ENCODE measurements at regions not wholly inside any gene's neighbourhood (a gene's known extent, or its start where the extent isn't known, plus 50 kb on each side); places are given as distances from the start of the nearest gene placed in this dataset.

GRCh38 chr2:120659275-120659977, 76.2 kb upstream of the GLI2 start:
- CTCF ChIA-PET, result no interaction called here
- intact Hi-C loops (cut with micrococcal nuclease; ENCODE audit: unreplicated experiment) (no loop called here), in situ Hi-C loops (cut with MboI) (no loop called here)
- ATAC-seq (no peak), DNase-seq (ENCODE audit: low read depth, low spot score) (no peak), FAIRE-seq (no peak)
- Histone ChIP-seq H3K4me1 (ENCODE audit: control insufficient read depth, insufficient read depth, low read length) (no peaks in the 10 kb centered on the region), H3K36me3 (ENCODE audit: control insufficient read depth in 2 of 2, insufficient read depth in 2 of 2, low read length in 1 of 2) (no peaks in the 10 kb centered on the region), H3K4me3 (no peak overlapping the region), H3K9me3 (replicated peaks; ENCODE audit: control insufficient read depth, insufficient read depth, low read length) (no peaks in the 10 kb centered on the region), H3K9ac (ENCODE audit: control insufficient read depth, insufficient read depth, low read length) (no peak overlapping the region), H2AFZ (ENCODE audit: control insufficient read depth, low read depth, low read length) (no peak overlapping the region), H3K27ac (ENCODE audit: control insufficient read depth, insufficient read depth) (no peak overlapping the region), H3K4me2 (ENCODE audit: control insufficient read depth, insufficient read depth) (no peak overlapping the region), H4K20me1 (ENCODE audit: control insufficient read depth, insufficient read depth) (no peaks in the 10 kb centered on the region), H3K27me3 (replicated peaks in 1 of 2; ENCODE audit: control insufficient read depth in 2 of 2, insufficient read depth in 2 of 2, low read length in 1 of 2) (no peaks in the 10 kb centered on the region; a peak in 1 of 4 replicates), H3K79me2 (ENCODE audit: control insufficient read depth, insufficient read depth, low read length) (no peaks in the 10 kb centered on the region)
- WGBS (ENCODE audit: insufficient coverage, insufficient replicate concordance, low lambda C conversion rate, missing lambda C conversion rate), result 16% methylated on average over 10 of the region's 10 CpGs
- RAD21 ChIA-PET (ENCODE audit: unreplicated experiment), result no interaction called here
- SMC1A ChIA-PET (ENCODE audit: uncharacterized antibody, unreplicated experiment), result no interaction called here
- no peak for TF ChIP-seq EED (IDR thresholded peaks at IDR 0.05; ENCODE audit: low read depth)
- no peak for TF ChIP-seq LARP7 (IDR thresholded peaks at IDR 0.05)
- no peak for TF ChIP-seq NBN (IDR thresholded peaks at IDR 0.05)
- TF ChIP-seq BCL3 (IDR thresholded peaks at IDR 0.05; ENCODE audit: borderline replicate concordance, insufficient read depth, low read depth, low read length, poor library complexity, severe bottlenecking), result no peak
- no peak for TF ChIP-seq ZSCAN29 (IDR thresholded peaks at IDR 0.05)
- BruUV-seq (replicated peaks), result no TSS peak
- POLR2A ChIA-PET, result no interaction called here

GRCh38 chr2:120660056-120660694, 75.5 kb upstream of the GLI2 start:
- ChIA-PET SMC1A (ENCODE audit: uncharacterized antibody, unreplicated experiment) (no interaction called here), RAD21 (ENCODE audit: unreplicated experiment) (no interaction called here), POLR2A (no interaction called here), CTCF (interaction anchor here (0.6 kb wide), 1 partner anchor 22 kb away, joined by 4 read pairs; no protein-coding TSS in a partner anchor)
- H3K27me3 ChIP-seq (replicated peaks in 1 of 2; ENCODE audit: control insufficient read depth in 2 of 2, insufficient read depth in 2 of 2, low read length in 1 of 2), result no peaks in the 10 kb centered on the region; a peak in 1 of 4 replicates
- H4K20me1 ChIP-seq (ENCODE audit: control insufficient read depth, insufficient read depth), result no peaks in the 10 kb centered on the region
- no peak overlapping the region for H3K9ac ChIP-seq (ENCODE audit: control insufficient read depth, insufficient read depth, low read length)
- no peaks in the 10 kb centered on the region for H3K4me1 ChIP-seq (ENCODE audit: control insufficient read depth, insufficient read depth, low read length)
- FAIRE-seq, result no peak
- in situ Hi-C loops (cut with MboI), result no loop called here
- no peak overlapping the region for H3K27ac ChIP-seq (ENCODE audit: control insufficient read depth, insufficient read depth)
- DNase-seq (ENCODE audit: low read depth, low spot score), result no peak
- intact Hi-C loops (cut with micrococcal nuclease; ENCODE audit: unreplicated experiment), result no loop called here
- WGBS (ENCODE audit: insufficient coverage, insufficient replicate concordance, low lambda C conversion rate, missing lambda C conversion rate), result 7% methylated on average over 8 of the region's 8 CpGs
- TF ChIP-seq ZBTB33 (IDR thresholded peaks at IDR 0.05) (no peak), ATF2 (IDR thresholded peaks at IDR 0.05; ENCODE audit: low read length) (no peak), POLR2A (IDR thresholded peaks at IDR 0.05; ENCODE audit: low read depth, low read length) (no peak), PBX3 (IDR thresholded peaks at IDR 0.05; ENCODE audit: insufficient replicate concordance, low read depth, low read length) (no peak), POLR2AphosphoS5 (IDR thresholded peaks at IDR 0.05; ENCODE audit: low read length) (no peak), KLF5 (IDR thresholded peaks at IDR 0.05; ENCODE audit: partially characterized antibody) (no peak)
- no peak overlapping the region for H2AFZ ChIP-seq (ENCODE audit: control insufficient read depth, low read depth, low read length)
- BruUV-seq (replicated peaks), result no TSS peak
- no peak overlapping the region for H3K4me3 ChIP-seq
- ATAC-seq, result no peak
- H3K36me3 ChIP-seq (ENCODE audit: control insufficient read depth in 2 of 2, insufficient read depth in 2 of 2, low read length in 1 of 2), result no peaks in the 10 kb centered on the region
- H3K79me2 ChIP-seq (ENCODE audit: control insufficient read depth, insufficient read depth, low read length), result no peaks in the 10 kb centered on the region
- no peaks in the 10 kb centered on the region for H3K9me3 ChIP-seq (replicated peaks; ENCODE audit: control insufficient read depth, insufficient read depth, low read length)
- H3K4me2 ChIP-seq (ENCODE audit: control insufficient read depth, insufficient read depth), result no peak overlapping the region

All from GM12878 (cell line).